ENCODE measurements at regions not wholly inside any gene's neighbourhood (a gene's known extent, or its start where the extent isn't known, plus 50 kb on each side); places are given as distances from the start of the nearest gene placed in this dataset.
"Not testable (repeated sequence)": the region's sequence is repeated elsewhere in the genome, so short reads cannot be mapped to it uniquely, and the experiment has no call there.

DNA sequence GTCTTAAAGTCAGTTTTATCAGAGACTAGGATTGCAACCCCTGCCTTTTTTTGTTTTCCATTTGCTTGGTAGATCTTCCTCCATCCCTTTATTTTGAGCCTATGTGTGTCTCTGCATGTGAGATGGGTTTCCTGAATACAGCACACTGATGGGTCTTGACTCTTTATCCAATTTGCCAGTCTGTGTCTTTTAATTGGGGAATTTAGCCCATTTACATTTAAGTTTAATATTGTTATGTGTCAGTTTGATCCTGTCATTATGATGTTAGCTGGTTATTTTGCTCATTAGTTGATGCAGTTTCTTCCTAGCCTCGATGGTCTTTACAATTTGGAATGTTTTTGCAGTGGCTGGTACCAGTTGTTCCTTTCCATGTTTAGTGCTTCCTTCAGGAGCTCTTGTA lies 93.3 kb upstream of the GALNT18 start:
- DNase-seq (ENCODE audit: low read depth): not testable (repeated sequence)

DNA sequence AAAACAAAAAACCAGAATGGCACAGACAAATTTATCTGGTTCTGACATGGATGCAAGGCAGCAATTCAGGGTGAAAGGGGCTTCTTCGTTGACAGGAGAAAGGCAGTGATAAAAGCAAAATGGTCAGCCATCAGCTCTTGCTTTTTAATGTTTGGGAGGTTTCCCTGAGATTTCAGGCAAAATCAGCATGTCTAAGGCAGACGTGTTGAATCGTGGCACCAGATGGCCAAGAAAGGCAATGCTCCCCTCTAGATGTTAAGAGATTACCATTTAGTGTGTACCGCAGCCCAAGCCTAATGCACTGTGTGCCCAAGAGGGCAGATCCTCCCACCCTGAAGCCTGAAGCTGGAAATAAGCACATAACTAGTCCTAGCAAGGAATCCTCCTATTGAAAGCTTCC lies 88.8 kb upstream of the GALNT18 start:
- no peak for DNase-seq (ENCODE audit: low read depth)

DNA sequence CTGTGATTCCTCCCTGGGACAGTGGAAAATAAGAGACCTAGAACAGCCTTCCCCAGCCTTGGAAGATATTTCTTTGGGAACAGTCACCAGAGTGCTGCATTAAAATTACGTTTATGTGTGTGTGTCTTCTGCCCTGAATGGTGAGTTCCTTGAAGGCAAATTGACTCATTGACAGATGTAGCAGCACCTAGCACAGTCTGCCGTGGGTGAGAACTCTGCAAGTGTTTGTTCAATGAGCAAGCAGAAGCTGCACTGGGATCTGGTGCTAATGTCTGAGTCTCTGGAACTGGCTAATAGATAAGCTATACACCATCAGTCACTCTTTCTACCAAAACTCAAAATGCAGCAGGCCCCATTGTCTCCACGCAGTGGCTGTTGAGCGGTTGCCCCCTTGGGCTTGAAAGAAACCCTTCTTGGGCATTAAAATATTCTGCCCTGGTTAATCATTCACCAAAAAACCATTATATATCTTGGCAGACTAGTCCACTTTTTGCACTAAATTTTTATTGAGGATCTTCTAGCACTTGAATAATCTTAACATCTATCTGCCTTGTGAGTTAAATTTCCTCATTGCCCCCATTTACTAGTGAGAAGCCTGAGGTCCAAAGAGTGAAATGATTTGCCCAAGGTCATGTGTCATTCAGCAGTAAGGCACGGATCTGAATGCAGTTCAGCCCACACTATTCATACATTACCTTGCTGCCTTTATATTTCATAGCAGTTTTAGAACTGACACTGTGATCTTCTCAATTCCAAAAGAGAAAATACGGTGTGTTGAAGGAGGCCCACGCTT lies 87.8 kb upstream of the GALNT18 start:
- no peak for DNase-seq (ENCODE audit: low read depth)

- no peak for DNase-seq (ENCODE audit: low read depth)
Measured at GRCh38 chr11:11708256-11708655, 86.5 kb upstream of the GALNT18 start.

DNA sequence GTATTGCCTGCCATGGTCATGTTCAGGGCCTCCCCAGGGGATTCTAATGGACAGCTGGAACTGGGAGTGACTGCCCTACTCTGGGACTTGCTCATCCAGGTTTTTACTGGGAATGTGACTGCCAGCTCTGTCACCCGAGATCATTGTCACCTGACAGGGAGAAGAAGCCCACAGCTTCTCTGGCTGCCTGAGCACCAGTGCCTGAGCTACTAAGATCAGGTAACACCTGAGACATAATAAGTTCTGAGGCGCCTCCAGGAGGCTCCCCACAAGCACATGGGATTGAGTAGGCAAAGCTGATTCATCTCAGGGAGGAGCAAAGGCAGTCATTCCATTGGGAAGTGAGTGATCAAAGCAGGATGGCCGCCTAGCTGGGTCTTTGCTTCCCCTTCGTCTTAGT lies 84.2 kb upstream of the GALNT18 start:
- no peak for DNase-seq (ENCODE audit: low read depth)

DNA sequence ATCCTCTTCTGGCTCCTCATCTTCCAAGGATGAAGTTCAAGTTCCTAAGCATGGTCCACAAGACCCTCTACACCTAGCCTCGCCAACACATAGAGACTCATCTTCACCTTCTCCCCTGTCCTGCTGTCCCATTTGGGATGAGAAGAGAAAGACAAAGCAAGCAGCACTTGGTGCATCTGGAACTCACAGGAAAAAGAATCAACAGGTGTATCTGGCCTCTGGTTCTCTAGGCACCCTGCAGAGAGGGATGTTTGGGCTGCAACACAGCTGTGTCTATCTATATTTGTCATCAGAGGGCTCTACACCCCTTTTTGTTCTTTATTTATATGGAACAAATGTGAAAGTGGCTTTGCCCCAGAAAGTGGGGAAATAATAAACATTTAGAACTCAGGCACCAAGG lies 82.1 kb upstream of the GALNT18 start:
- DNase-seq (ENCODE audit: low read depth): no peak

GRCh38 chr11:11701070-11701469 lies 79.3 kb upstream of the GALNT18 start:
- DNase-seq (ENCODE audit: low read depth): no peak

- no peak for DNase-seq (ENCODE audit: low read depth)
Measured at GRCh38 chr11:11697796-11698195, 76.0 kb upstream of the GALNT18 start.

GRCh38 chr11:11691296-11692151 lies 69.7 kb upstream of the GALNT18 start:
- DNase-seq (ENCODE audit: low read depth): no peak

GRCh38 chr11:11681536-11681935 lies 59.7 kb upstream of the GALNT18 start:
- DNase-seq (ENCODE audit: low read depth): no peak

DNA sequence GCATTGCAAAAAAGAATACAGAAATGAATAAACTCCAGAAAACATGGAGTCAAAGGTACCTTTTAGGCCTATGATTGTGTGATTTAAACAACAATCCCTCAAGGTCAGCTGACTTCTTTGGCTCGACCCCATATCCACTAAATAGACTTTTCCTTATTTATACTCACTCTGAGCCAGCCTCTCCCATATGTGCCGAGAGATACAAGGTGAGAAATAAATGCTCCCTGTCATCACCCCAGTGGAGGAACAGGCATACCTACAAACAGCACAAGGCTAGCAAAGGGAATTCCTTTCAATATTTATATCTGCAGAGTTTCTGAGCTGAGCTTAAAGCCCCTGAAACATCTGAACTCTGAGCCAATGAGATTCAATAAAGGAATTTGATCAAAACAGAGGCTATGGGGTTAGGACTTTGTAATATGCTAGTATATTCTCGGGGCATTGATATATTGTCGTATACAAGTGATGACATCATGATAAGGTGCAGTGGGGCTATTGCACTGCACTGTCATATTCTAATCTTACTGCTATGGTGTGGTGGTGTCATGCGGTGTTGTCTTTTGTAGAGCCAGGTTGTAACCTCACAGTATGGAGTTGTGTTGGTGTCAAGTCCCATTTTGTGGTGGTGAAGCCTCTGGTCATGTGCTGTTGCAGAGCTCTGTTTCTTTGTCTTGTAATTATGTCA lies 56.0 kb upstream of the GALNT18 start:
- no peak for DNase-seq (ENCODE audit: low read depth)

GRCh38 chr11:11675671-11676181 lies 53.9 kb upstream of the GALNT18 start:
- no peak for DNase-seq (ENCODE audit: low read depth)

DNA sequence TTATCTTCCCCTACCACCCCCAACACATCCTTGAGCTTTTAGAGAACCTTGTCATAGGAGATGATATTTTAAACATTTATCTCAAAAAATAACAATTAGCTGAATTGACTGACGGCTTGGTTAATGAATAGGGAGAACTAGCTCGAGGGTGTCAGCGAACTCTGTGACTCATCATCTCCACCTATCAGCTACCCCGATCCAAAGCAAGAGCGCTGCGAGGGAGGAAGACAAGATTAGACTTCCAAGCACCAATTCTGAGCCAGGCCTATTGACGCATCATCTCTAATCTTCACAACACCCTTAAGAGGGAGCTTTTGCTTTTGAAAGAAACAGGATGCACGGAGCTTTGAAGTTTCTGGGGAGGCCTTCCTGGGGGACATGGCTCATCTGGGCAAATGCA lies 51.0 kb upstream of the GALNT18 start:
- no peak for DNase-seq (ENCODE audit: low read depth)

GRCh38 chr11:11672101-11672500 lies 50.3 kb upstream of the GALNT18 start:
- no peak for DNase-seq (ENCODE audit: low read depth)

Data from stimulated activated CD8-positive, alpha-beta memory T cell treated with anti-CD3 and anti-CD28 coated beads, Interleukin-15, amount 100 ng/mL, for 24 hours (primary cell).